ENCODE measurements at regions not wholly inside any gene's neighbourhood (a gene's known extent, or its start where the extent isn't known, plus 50 kb on each side); places are given as distances from the start of the nearest gene placed in this dataset.

GRCh38 chr5:117436846-117437245, 862.2 kb upstream of the SEMA6A start:
- Histone ChIP-seq H3K4me3 (no peak overlapping the region), H3K27ac (no peak overlapping the region), H3K9me3 (no peaks in the 10 kb centered on the region), H3K27me3 (no peaks in the 10 kb centered on the region), H3K4me1 (no peaks in the 10 kb centered on the region), H3K36me3 (no peaks in the 10 kb centered on the region)
- no peak for ATAC-seq
- TF ChIP-seq CTCF (IDR thresholded peaks at IDR 0.05): no peak
- DNase-seq: no peak
- intact Hi-C loops (cut with DNase I): no loop called here

- no peaks in the 10 kb centered on the region for H3K36me3 ChIP-seq
- no peak overlapping the region for H3K27ac ChIP-seq
- no peak for TF ChIP-seq CTCF (IDR thresholded peaks at IDR 0.05)
- H3K4me3 ChIP-seq: no peak overlapping the region
- no peaks in the 10 kb centered on the region for H3K9me3 ChIP-seq
- H3K4me1 ChIP-seq: no peaks in the 10 kb centered on the region
- DNase-seq (no peak), ATAC-seq (no peak)
- intact Hi-C loops (cut with DNase I): no loop called here
- H3K27me3 ChIP-seq: no peaks in the 10 kb centered on the region
Observed at GRCh38 chr5:117435203-117435602, 860.6 kb upstream of the SEMA6A start.

DNA sequence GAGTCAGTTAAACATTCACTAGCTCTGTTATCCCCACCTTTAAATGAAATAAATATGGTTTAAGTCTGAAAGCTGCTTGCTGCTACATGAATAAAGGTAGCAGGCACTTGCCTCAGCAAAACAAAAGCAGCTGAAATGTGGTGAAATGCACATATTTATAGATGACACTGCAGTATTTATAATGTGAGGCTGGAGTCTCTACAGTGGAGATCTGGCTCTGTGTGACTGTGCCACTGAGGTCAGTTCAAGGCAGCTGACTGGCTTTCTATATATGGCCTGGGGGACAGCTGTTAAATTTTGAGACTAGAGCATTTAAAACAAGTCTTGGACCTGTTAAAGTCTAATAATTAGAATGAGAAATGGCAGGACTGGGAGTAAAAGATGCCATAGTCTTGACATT, 859.6 kb upstream of the SEMA6A start:
- DNase-seq: no peak

DNA sequence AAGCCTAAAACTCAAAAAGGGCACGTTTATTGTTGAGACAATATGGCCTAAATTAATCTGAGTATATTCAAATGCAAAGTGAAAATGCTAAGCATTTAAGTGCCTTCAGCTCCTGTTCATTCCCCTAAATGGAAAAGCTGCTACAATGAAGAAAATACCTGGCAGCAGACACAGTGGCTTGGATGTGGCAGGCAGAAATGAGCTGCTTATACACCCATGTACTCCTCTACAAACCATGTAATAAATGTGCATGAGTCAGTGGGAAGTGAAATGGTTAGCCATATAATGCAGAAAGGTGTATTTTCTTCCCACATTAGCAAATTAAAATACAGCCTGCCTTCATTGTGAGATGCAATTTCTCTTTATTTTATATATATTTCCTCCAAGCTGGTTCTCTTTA, 859.2 kb upstream of the SEMA6A start:
- no peak overlapping the region for H3K27ac ChIP-seq
- no peak for ATAC-seq
- no peaks in the 10 kb centered on the region for H3K4me1 ChIP-seq
- no peak for DNase-seq
- H3K9me3 ChIP-seq: no peaks in the 10 kb centered on the region
- no peak overlapping the region for H3K4me3 ChIP-seq
- intact Hi-C loops (cut with DNase I): no loop called here
- H3K27me3 ChIP-seq: no peaks in the 10 kb centered on the region
- no peak for TF ChIP-seq CTCF (IDR thresholded peaks at IDR 0.05)
- H3K36me3 ChIP-seq: no peaks in the 10 kb centered on the region

More for the DNA sequence above, 859.6 kb upstream of the SEMA6A start:
- H3K36me3 ChIP-seq: no peaks in the 10 kb centered on the region
- H3K9me3 ChIP-seq: no peaks in the 10 kb centered on the region
- no peak overlapping the region for H3K27ac ChIP-seq
- ATAC-seq: no peak
- no peak overlapping the region for H3K4me3 ChIP-seq
- H3K4me1 ChIP-seq: no peaks in the 10 kb centered on the region
- TF ChIP-seq CTCF (IDR thresholded peaks at IDR 0.05): no peak
- intact Hi-C loops (cut with DNase I): no loop called here
- H3K27me3 ChIP-seq: no peaks in the 10 kb centered on the region

DNA sequence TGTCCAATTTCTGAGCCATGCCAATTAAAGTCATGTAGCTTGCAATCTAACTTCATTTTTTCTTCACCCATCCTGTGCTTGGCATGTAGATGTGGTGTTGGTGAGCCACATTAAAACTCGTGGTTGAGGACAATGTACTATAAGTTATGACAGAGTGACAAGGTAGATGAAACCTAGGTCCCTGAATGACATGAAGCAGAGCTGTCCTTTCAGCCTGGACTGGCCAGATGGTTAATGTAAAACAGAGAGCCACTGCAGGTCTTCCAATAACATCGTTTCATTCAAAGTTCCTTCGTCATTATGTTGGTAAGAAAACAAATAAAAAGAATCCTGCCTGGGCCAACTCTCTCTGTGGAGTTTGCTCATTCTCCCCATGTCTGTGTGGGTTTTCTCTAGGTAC, 856.5 kb upstream of the SEMA6A start:
- Histone ChIP-seq H3K27ac (no peak overlapping the region), H3K27me3 (no peaks in the 10 kb centered on the region), H3K4me3 (no peak overlapping the region), H3K4me1 (no peaks in the 10 kb centered on the region), H3K9me3 (no peaks in the 10 kb centered on the region), H3K36me3 (no peaks in the 10 kb centered on the region)
- DNase-seq (no peak), ATAC-seq (no peak)
- no peak for TF ChIP-seq CTCF (IDR thresholded peaks at IDR 0.05)
- intact Hi-C loops (cut with DNase I): no loop called here

DNA sequence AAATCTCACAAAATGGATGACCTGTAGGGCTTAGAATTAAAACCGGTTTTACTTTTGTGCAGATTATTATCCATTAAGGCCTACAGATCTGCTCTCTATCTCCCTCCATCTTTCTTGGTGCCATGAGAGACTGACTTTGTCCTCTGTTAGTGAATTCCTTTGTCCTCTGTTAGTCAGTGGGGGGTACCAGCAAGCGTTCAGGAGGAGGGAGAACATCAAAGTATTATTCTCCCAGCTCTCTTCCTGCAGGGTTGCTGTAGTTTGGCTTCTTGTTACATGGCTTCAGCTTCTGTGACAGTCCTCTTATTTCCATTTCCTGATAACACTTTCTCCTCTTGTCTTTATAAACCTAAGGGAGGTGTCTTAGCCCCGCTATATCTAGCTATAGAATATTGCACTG, 850.5 kb upstream of the SEMA6A start:
- ATAC-seq (no peak), DNase-seq (no peak)
- H3K4me1 ChIP-seq: no peaks in the 10 kb centered on the region
- H3K27me3 ChIP-seq: no peaks in the 10 kb centered on the region
- no peaks in the 10 kb centered on the region for H3K36me3 ChIP-seq
- no peak overlapping the region for H3K4me3 ChIP-seq
- intact Hi-C loops (cut with DNase I): no loop called here
- no peaks in the 10 kb centered on the region for H3K9me3 ChIP-seq
- TF ChIP-seq CTCF (IDR thresholded peaks at IDR 0.05): no peak
- no peak overlapping the region for H3K27ac ChIP-seq
